ENCODE measurements at regions not wholly inside any gene's neighbourhood (a gene's known extent, or its start where the extent isn't known, plus 50 kb on each side); places are given as distances from the start of the nearest gene placed in this dataset.
"Not testable (repeated sequence)": the region's sequence is repeated elsewhere in the genome, so short reads cannot be mapped to it uniquely, and the experiment has no call there.

DNA sequence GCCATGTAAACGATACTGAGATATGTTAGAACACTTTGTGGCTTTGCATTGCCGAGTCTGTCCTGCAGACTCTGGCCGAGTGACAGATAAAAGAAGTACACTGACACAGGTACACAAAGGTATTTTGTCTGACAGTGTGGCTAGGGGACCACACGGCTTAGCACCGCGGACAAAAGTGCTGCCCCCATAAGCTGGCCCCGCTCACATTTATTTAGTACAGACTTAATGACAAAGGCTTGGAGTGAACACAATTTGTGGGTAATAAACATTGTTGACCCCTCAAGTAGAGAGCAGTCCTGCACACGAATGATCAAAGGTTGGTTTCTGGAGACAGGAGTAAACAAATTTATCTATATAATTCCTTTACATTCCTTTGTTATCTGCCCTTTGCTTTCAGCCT is 976.8 kb downstream of the TRAM1L1 start:
- intact Hi-C loops (cut with micrococcal nuclease): no loop called here
- no peaks in the 10 kb centered on the region for H3K36me3 Mint-ChIP-seq (ENCODE audit: insufficient read depth, unreplicated experiment)
- no peaks in the 10 kb centered on the region for H3K27me3 Mint-ChIP-seq (ENCODE audit: insufficient read depth, unreplicated experiment)
- no peaks in the 10 kb centered on the region for H3K9me3 Mint-ChIP-seq (ENCODE audit: unreplicated experiment)
- POLR2A ChIA-PET: no interaction called here
- CTCF ChIA-PET: no interaction called here
- H3K4me1 Mint-ChIP-seq (ENCODE audit: insufficient read depth, unreplicated experiment): no peaks in the 10 kb centered on the region
- TF ChIP-seq, protein P1, sequence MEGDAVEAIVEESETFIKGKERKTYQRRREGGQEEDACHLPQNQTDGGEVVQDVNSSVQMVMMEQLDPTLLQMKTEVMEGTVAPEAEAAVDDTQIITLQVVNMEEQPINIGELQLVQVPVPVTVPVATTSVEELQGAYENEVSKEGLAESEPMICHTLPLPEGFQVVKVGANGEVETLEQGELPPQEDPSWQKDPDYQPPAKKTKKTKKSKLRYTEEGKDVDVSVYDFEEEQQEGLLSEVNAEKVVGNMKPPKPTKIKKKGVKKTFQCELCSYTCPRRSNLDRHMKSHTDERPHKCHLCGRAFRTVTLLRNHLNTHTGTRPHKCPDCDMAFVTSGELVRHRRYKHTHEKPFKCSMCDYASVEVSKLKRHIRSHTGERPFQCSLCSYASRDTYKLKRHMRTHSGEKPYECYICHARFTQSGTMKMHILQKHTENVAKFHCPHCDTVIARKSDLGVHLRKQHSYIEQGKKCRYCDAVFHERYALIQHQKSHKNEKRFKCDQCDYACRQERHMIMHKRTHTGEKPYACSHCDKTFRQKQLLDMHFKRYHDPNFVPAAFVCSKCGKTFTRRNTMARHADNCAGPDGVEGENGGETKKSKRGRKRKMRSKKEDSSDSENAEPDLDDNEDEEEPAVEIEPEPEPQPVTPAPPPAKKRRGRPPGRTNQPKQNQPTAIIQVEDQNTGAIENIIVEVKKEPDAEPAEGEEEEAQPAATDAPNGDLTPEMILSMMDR (IDR thresholded peaks at IDR 0.05; ENCODE audit: unreplicated experiment): no peak
- no peak overlapping the region for H3K27ac Mint-ChIP-seq (ENCODE audit: low read depth, unreplicated experiment)
- no peak for DNase-seq (ENCODE audit: unreplicated experiment)
- BruUV-seq (replicated peaks): no TSS peak
- H3K4me3 Mint-ChIP-seq (ENCODE audit: unreplicated experiment): no peak overlapping the region

DNA sequence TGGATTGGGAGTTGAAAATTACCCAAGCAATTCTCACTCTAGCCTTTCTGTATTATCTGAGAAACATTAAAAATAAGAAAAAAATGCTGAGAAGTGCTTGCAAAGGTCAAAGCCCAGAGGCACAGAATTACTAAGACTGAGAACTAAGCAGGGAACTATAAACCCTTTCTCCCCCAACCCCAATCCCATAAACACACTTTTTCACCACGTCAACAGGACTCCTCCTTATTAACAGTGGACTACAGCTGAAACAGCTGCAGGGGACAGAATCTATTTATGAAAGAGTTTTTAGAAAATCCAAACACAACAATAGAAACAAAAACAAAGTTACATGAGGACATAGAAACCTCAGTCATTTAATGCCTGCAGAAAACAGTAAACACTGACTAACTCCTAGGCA is 984.1 kb downstream of the TRAM1L1 start:
- Mint-ChIP-seq H3K9me3 (ENCODE audit: unreplicated experiment) (peaks cover 13% of the 10 kb centered on the region), H3K36me3 (ENCODE audit: insufficient read depth, unreplicated experiment) (no peaks in the 10 kb centered on the region), H3K4me1 (ENCODE audit: insufficient read depth, unreplicated experiment) (no peaks in the 10 kb centered on the region), H3K27me3 (ENCODE audit: insufficient read depth, unreplicated experiment) (no peaks in the 10 kb centered on the region), H3K27ac (ENCODE audit: low read depth, unreplicated experiment) (no peak overlapping the region), H3K4me3 (ENCODE audit: unreplicated experiment) (no peak overlapping the region)
- ChIA-PET CTCF (interaction anchor here (0.5 to 1.3 kb wide), 2 partner anchors 26 to 50 kb away, joined by 3 read pairs; no protein-coding TSS in a partner anchor), POLR2A (interaction anchor here (0.5 to 0.7 kb wide), 3 partner anchors 8 to 1758 kb away, joined by 3 read pairs; no protein-coding TSS in a partner anchor)
- intact Hi-C loops (cut with micrococcal nuclease): no loop called here
- no peak for DNase-seq (ENCODE audit: unreplicated experiment)
- BruUV-seq (replicated peaks): no TSS peak
- TF ChIP-seq, protein P1 (IDR thresholded peaks at IDR 0.05; ENCODE audit: unreplicated experiment): no peak

DNA sequence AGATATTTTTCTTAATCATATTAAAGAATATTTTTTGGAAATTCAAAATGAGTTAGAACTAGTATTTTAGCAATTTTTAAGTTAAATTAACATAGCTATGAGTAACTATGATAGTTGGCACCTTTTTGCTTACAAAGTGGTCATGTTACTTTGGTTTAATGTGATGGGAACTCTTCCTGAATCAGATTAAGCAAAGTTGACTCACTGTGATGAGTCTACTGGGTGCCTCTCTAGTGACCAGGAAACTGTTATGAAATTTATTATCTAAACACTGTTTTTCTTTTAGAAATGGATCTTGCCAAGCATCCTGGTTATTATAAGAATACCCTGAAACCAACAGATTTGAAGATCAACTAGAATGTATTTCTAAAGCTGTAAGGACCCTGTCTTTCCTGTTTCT is 985.8 kb downstream of the TRAM1L1 start:
- CTCF ChIA-PET: no interaction called here
- no peak overlapping the region for H3K4me3 Mint-ChIP-seq (ENCODE audit: unreplicated experiment)
- H3K27ac Mint-ChIP-seq (ENCODE audit: low read depth, unreplicated experiment): no peak overlapping the region
- no peaks in the 10 kb centered on the region for H3K4me1 Mint-ChIP-seq (ENCODE audit: insufficient read depth, unreplicated experiment)
- TF ChIP-seq, protein P1 (IDR thresholded peaks at IDR 0.05; ENCODE audit: unreplicated experiment): no peak
- H3K27me3 Mint-ChIP-seq (ENCODE audit: insufficient read depth, unreplicated experiment): no peaks in the 10 kb centered on the region
- no TSS peak for BruUV-seq (replicated peaks)
- intact Hi-C loops (cut with micrococcal nuclease): no loop called here
- POLR2A ChIA-PET: no interaction called here
- no peaks in the 10 kb centered on the region for H3K36me3 Mint-ChIP-seq (ENCODE audit: insufficient read depth, unreplicated experiment)
- peak; percentile 23 for DNase-seq (ENCODE audit: unreplicated experiment)
- H3K9me3 Mint-ChIP-seq (ENCODE audit: unreplicated experiment): peaks cover 13% of the 10 kb centered on the region

DNA sequence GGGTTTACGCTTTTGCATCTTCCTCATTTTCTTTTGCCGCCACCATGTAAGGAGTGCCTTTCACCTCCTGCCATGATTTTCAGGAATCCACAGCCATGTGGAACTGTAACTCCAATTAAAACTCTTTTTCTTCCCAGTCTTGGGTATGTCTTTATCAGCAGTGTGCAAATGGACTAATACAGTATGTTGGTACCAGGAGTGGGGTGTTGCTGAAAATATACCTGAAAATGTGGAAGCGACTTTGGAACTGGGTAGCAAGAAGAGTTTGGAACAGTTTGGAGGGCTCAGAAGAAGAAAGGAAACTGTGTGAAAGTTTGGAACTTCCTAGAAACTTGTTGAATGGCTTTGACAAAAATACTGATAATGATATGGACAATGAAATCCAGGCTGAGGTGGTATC is 983.9 kb upstream of the NDST4 start:
- H3K4me3 Mint-ChIP-seq (ENCODE audit: unreplicated experiment); POLR2A ChIA-PET; CTCF ChIA-PET; H3K27ac Mint-ChIP-seq (ENCODE audit: low read depth, unreplicated experiment); DNase-seq (ENCODE audit: unreplicated experiment); H3K36me3 Mint-ChIP-seq (ENCODE audit: insufficient read depth, unreplicated experiment); intact Hi-C loops (cut with micrococcal nuclease); BruUV-seq (replicated peaks); H3K4me1 Mint-ChIP-seq (ENCODE audit: insufficient read depth, unreplicated experiment); H3K27me3 Mint-ChIP-seq (ENCODE audit: insufficient read depth, unreplicated experiment): not testable (repeated sequence)
- H3K9me3 Mint-ChIP-seq (ENCODE audit: unreplicated experiment): peaks cover 13% of the 10 kb centered on the region

DNA sequence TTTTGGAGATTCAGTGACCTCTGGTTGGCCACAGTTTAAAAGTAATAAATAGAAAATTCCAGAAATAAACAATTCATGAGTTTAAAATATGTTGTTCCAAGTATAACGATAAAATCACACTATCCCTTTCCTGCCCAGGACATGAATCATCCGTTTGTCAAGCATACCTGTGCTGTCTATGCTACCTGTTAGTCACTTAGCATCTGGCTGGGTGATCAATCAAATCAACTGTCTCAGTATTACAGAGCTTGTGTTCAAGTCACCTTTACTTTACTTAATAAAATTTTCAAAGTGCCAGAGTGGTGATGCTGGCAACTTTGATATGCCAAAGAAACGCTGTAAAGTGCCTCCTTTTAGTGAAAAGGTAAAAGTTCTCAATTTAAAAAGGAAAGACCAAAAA is 979.5 kb upstream of the NDST4 start:
- ChIA-PET POLR2A (interaction anchor here (0.6 kb wide), 1 partner anchor 9 kb away, joined by 3 read pairs; no protein-coding TSS in a partner anchor), CTCF (no interaction called here)
- Mint-ChIP-seq H3K27me3 (ENCODE audit: insufficient read depth, unreplicated experiment) (no peaks in the 10 kb centered on the region), H3K27ac (ENCODE audit: low read depth, unreplicated experiment) (no peak overlapping the region), H3K4me1 (ENCODE audit: insufficient read depth, unreplicated experiment) (no peaks in the 10 kb centered on the region), H3K4me3 (ENCODE audit: unreplicated experiment) (no peak overlapping the region), H3K9me3 (ENCODE audit: unreplicated experiment) (peaks cover 8% of the 10 kb centered on the region), H3K36me3 (ENCODE audit: insufficient read depth, unreplicated experiment) (no peaks in the 10 kb centered on the region)
- intact Hi-C loops (cut with micrococcal nuclease): no loop called here
- no TSS peak for BruUV-seq (replicated peaks)
- TF ChIP-seq, protein P1 (IDR thresholded peaks at IDR 0.05; ENCODE audit: unreplicated experiment): no peak
- peak; percentile 5 for DNase-seq (ENCODE audit: unreplicated experiment)
